GM19395 (cell line): ENCODE measurements at regions not wholly inside any gene's neighbourhood (a gene's known extent, or its start where the extent isn't known, plus 50 kb on each side); places are given as distances from the start of the nearest gene placed in this dataset.
"Not testable (repeated sequence)": the region's sequence is repeated elsewhere in the genome, so short reads cannot be mapped to it uniquely, and the experiment has no call there.

ENCODE experiments used
- ATAC-seq: cut with Tn5 transposase; IDR thresholded peaks from one replicate; pipeline ENCODE4 v1.9.1; 2021; ENCODE audit warnings: mild to moderate bottlenecking, moderate library complexity; ENCODE audit not compliant: unreplicated experiment

GRCh38 chr5:87572090-87572489, 159.4 kb upstream of the CCNH start:
- ATAC-seq = no peak

- no peak for ATAC-seq
These were observed 157.6 kb upstream of the CCNH start for GRCh38 chr5:87570366-87570765.

GRCh38 chr5:87562068-87562467, 149.3 kb upstream of the CCNH start:
- ATAC-seq = no peak

- ATAC-seq = no peak
These were observed 147.8 kb upstream of the CCNH start for GRCh38 chr5:87560528-87560927.

GRCh38 chr5:87551911-87552310, 139.2 kb upstream of the CCNH start:
- ATAC-seq = no peak

GRCh38 chr5:87541676-87542075, 128.9 kb upstream of the CCNH start:
- no peak for ATAC-seq

GRCh38 chr5:87541033-87541432, 128.3 kb upstream of the CCNH start:
- ATAC-seq = no peak

GRCh38 chr5:87539839-87540238, 127.1 kb upstream of the CCNH start:
- ATAC-seq = no peak

- no peak for ATAC-seq
These were observed 123.6 kb upstream of the CCNH start for GRCh38 chr5:87536365-87536764.

GRCh38 chr5:87535706-87536105, 123.0 kb upstream of the CCNH start:
- ATAC-seq = no peak

GRCh38 chr5:87529486-87530076, 116.9 kb upstream of the CCNH start:
- no peak for ATAC-seq

GRCh38 chr5:87526131-87526530, 113.4 kb upstream of the CCNH start:
- ATAC-seq = no peak

- ATAC-seq = no peak
These were observed 111.5 kb upstream of the CCNH start for GRCh38 chr5:87524217-87524616.

- not testable (repeated sequence) for ATAC-seq
These were observed 99.0 kb upstream of the CCNH start for GRCh38 chr5:87511778-87512177.

- ATAC-seq = no peak
These were observed 90.3 kb upstream of the CCNH start for GRCh38 chr5:87503004-87503403.

GRCh38 chr5:87499478-87500410, 87.0 kb upstream of the CCNH start:
- no peak for ATAC-seq
